ENCODE measurements at regions not wholly inside any gene's neighbourhood (a gene's known extent, or its start where the extent isn't known, plus 50 kb on each side); places are given as distances from the start of the nearest gene placed in this dataset.

DNA sequence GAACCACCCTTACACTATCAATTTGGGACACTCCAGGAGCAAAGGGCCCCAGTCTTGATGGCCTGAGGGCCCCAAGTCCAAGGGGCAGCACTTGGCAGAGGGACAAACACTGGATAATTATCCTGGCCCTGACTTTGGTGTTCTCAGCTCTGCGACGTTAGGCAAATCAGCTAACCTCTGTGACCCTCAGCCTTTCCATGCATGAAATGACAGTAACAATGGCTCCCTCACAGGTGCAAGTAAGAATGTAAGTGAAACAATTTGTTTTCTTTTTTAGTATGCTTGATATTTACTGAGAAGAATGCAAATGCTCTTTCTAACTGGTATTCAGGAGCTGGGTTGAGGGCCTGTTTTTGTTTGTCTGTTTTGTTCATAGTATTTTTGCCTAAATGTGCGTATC lies 61.6 kb upstream of the PRDX6 start:
- no peak for DNase-seq (ENCODE audit: low read depth in 2 of 2)

DNA sequence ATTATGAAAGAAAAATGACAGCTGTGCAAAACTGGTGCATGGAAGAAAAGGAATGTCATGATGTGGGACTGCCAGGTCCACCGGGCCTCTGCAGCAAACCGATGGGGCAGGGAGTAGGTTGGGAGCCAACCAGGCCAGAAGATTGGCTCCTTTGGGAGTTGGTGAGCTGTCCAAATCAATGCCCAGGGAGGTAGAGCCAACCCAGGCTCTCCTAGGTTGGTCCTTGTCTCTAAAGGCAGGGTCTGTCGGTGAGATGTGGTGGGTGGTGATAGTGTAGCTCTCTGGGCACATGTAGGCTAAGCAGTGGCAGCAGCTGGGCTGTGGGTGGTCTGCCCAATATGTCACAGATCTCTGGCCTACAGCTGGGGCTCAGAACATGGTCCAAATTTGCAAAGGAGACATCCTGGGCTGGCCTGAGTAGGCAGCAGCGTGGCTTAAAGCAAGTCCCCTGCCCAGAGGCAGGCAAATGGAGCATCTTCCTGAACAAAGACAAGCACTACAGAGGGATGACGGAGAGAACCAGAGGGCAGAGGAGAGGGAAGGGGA lies 61.2 kb upstream of the PRDX6 start:
- no peak overlapping the region for H3K27ac ChIP-seq (ENCODE audit: insufficient read depth, low read length)
- H3K9ac ChIP-seq (ENCODE audit: insufficient read depth, low read length), result no peak overlapping the region
- no peaks in the 10 kb centered on the region for H3K27me3 ChIP-seq (ENCODE audit: control insufficient read depth, insufficient read depth, low read length)
- TF ChIP-seq, protein P1, sequence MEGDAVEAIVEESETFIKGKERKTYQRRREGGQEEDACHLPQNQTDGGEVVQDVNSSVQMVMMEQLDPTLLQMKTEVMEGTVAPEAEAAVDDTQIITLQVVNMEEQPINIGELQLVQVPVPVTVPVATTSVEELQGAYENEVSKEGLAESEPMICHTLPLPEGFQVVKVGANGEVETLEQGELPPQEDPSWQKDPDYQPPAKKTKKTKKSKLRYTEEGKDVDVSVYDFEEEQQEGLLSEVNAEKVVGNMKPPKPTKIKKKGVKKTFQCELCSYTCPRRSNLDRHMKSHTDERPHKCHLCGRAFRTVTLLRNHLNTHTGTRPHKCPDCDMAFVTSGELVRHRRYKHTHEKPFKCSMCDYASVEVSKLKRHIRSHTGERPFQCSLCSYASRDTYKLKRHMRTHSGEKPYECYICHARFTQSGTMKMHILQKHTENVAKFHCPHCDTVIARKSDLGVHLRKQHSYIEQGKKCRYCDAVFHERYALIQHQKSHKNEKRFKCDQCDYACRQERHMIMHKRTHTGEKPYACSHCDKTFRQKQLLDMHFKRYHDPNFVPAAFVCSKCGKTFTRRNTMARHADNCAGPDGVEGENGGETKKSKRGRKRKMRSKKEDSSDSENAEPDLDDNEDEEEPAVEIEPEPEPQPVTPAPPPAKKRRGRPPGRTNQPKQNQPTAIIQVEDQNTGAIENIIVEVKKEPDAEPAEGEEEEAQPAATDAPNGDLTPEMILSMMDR (conservative IDR thresholded peaks at IDR 0.05 in 1 of 2, IDR thresholded peaks at IDR 0.05 in 1 of 2; ENCODE audit: low read depth in 1 of 2, low read length in 2 of 2), result no peak
- no peak for TF ChIP-seq EZH2 (IDR thresholded peaks at IDR 0.05; ENCODE audit: low read length, missing control alignments)
- H3K4me1 ChIP-seq (ENCODE audit: control insufficient read depth, extremely low read depth, insufficient read depth, low read length), result peaks cover 6% of the 10 kb centered on the region
- H2AFZ ChIP-seq (ENCODE audit: low read length), result no peak overlapping the region
- no peaks in the 10 kb centered on the region for H4K20me1 ChIP-seq (ENCODE audit: control insufficient read depth, extremely low read depth, insufficient read depth, low read length)
- H3K4me3 ChIP-seq (replicated peaks in 1 of 4; ENCODE audit: control extremely low read depth in 1 of 4, insufficient read depth in 1 of 4, low read depth in 3 of 4, low read length in 4 of 4), result no peak overlapping the region
- no peaks in the 10 kb centered on the region for H3K79me2 ChIP-seq (ENCODE audit: control insufficient read depth, insufficient read depth, low read length)
- H3K4me2 ChIP-seq (ENCODE audit: extremely low read depth, insufficient read depth, low read length), result no peak overlapping the region
- DNase-seq (ENCODE audit: low read depth in 2 of 2), result no peak
- no peaks in the 10 kb centered on the region for H3K36me3 ChIP-seq (ENCODE audit: control insufficient read depth, insufficient read depth, low read length)
- no peaks in the 10 kb centered on the region for H3K9me3 ChIP-seq (ENCODE audit: control insufficient read depth, insufficient read depth, low read depth, low read length)

More for the DNA sequence above, 61.6 kb upstream of the PRDX6 start:
- TF ChIP-seq, protein P1 (conservative IDR thresholded peaks at IDR 0.05 in 1 of 2, IDR thresholded peaks at IDR 0.05 in 1 of 2; ENCODE audit: low read depth in 1 of 2, low read length in 2 of 2), result no peak
- no peak for TF ChIP-seq EZH2 (IDR thresholded peaks at IDR 0.05; ENCODE audit: low read length, missing control alignments)
- Histone ChIP-seq H3K4me2 (ENCODE audit: extremely low read depth, insufficient read depth, low read length) (no peak overlapping the region), H4K20me1 (ENCODE audit: control insufficient read depth, extremely low read depth, insufficient read depth, low read length) (no peaks in the 10 kb centered on the region), H3K9ac (ENCODE audit: insufficient read depth, low read length) (no peak overlapping the region), H3K9me3 (ENCODE audit: control insufficient read depth, insufficient read depth, low read depth, low read length) (no peaks in the 10 kb centered on the region), H3K27ac (ENCODE audit: insufficient read depth, low read length) (no peak overlapping the region), H3K4me3 (replicated peaks in 1 of 4; ENCODE audit: control extremely low read depth in 1 of 4, insufficient read depth in 1 of 4, low read depth in 3 of 4, low read length in 4 of 4) (no peak overlapping the region), H3K79me2 (ENCODE audit: control insufficient read depth, insufficient read depth, low read length) (no peaks in the 10 kb centered on the region), H3K4me1 (ENCODE audit: control insufficient read depth, extremely low read depth, insufficient read depth, low read length) (peaks cover 6% of the 10 kb centered on the region), H3K36me3 (ENCODE audit: control insufficient read depth, insufficient read depth, low read length) (no peaks in the 10 kb centered on the region), H3K27me3 (ENCODE audit: control insufficient read depth, insufficient read depth, low read length) (no peaks in the 10 kb centered on the region), H2AFZ (ENCODE audit: low read length) (no peak overlapping the region)

DNA sequence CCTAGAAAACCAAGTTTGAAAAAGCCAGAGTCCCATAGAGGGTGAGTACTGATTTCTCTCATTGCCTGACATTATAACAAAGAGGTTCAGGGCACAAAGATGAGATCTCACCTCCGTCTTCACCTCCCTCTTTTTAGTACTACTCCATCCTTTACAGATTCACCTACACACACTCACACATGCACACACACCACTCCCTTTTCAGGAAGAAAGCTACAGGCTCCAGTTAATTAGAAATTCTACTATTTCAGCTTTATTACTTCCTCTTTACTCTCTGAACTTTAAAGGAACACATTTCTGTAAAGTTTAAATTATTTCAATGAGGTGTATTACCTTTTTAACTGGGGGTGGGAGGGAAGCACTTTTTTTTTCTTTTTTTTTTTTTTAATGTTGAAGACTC lies 59.6 kb upstream of the PRDX6 start:
- H3K4me2 ChIP-seq (ENCODE audit: extremely low read depth, insufficient read depth, low read length), result no peak overlapping the region
- no peak overlapping the region for H3K4me3 ChIP-seq (replicated peaks in 1 of 4; ENCODE audit: control extremely low read depth in 1 of 4, insufficient read depth in 1 of 4, low read depth in 3 of 4, low read length in 4 of 4)
- H3K79me2 ChIP-seq (ENCODE audit: control insufficient read depth, insufficient read depth, low read length), result no peaks in the 10 kb centered on the region
- H3K9me3 ChIP-seq (ENCODE audit: control insufficient read depth, insufficient read depth, low read depth, low read length), result no peaks in the 10 kb centered on the region
- H4K20me1 ChIP-seq (ENCODE audit: control insufficient read depth, extremely low read depth, insufficient read depth, low read length), result no peaks in the 10 kb centered on the region
- H3K27me3 ChIP-seq (ENCODE audit: control insufficient read depth, insufficient read depth, low read length), result no peaks in the 10 kb centered on the region
- TF ChIP-seq EZH2 (IDR thresholded peaks at IDR 0.05; ENCODE audit: low read length, missing control alignments), result no peak
- TF ChIP-seq, protein P1 (conservative IDR thresholded peaks at IDR 0.05 in 1 of 2, IDR thresholded peaks at IDR 0.05 in 1 of 2; ENCODE audit: low read depth in 1 of 2, low read length in 2 of 2), result no peak
- DNase-seq (ENCODE audit: low read depth in 2 of 2), result no peak
- H3K27ac ChIP-seq (ENCODE audit: insufficient read depth, low read length), result no peak overlapping the region
- H2AFZ ChIP-seq (ENCODE audit: low read length), result no peak overlapping the region
- H3K9ac ChIP-seq (ENCODE audit: insufficient read depth, low read length), result no peak overlapping the region
- peaks cover 2% of the 10 kb centered on the region for H3K4me1 ChIP-seq (ENCODE audit: control insufficient read depth, extremely low read depth, insufficient read depth, low read length)
- H3K36me3 ChIP-seq (ENCODE audit: control insufficient read depth, insufficient read depth, low read length), result no peaks in the 10 kb centered on the region

Measured in fibroblast of lung (primary cell).